SK-N-SH (cell line): ENCODE measurements at regions not wholly inside any gene's neighbourhood (a gene's known extent, or its start where the extent isn't known, plus 50 kb on each side); places are given as distances from the start of the nearest gene placed in this dataset.

Source experiments
- CTCF ChIA-PET: fragments of 300-600, 350-600 bp; formaldehyde crosslinking; extraction: SDS; loops from one replicate; lab custom pipeline; 2021; lab: Yijun Ruan, JAX
- POLR2A ChIA-PET: fragments of 350-600 bp; sonication (Branson Sonifier 250); formaldehyde crosslinking; extraction: SDS; loops from one replicate; lab custom pipeline; 2020; ENCODE audit warnings: antibody characterized with exemption, inconsistent platforms; lab: Yijun Ruan, JAX
- DNase-seq: peaks from one replicate; pipeline ENCODE4 v3.0.0; 2012
- H2AFZ ChIP-seq: fragments of 200-600 bp; sonication (generic); 2 replicates; pipeline ENCODE4 v1.8.1; 2016; ENCODE audit warnings: antibody characterized with exemption, mild to moderate bottlenecking, low read depth
- H3F3A ChIP-seq: fragments of 200-600 bp; sonication (generic); replicated peaks from 2 replicates; pipeline ENCODE3; 2016; ENCODE audit warnings: antibody characterized with exemption, mild to moderate bottlenecking; ENCODE audit not compliant: insufficient read depth
- H3K27ac ChIP-seq, 2 experiments: fragments of 200-500 bp in 1 of 2; fragments of 200-600 bp in 1 of 2; sonication (Bioruptor generic) in 1 of 2; sonication (generic), shearing (Covaris generic) in 1 of 2; 2 replicates each; pipeline versions ENCODE4 v1.5.1 to v1.6.1; 2014 to 2016; ENCODE audit warnings: low read depth in 2 of 2, inconsistent platforms in 1 of 2, low read length in 1 of 2, mild to moderate bottlenecking in 1 of 2, mixed read lengths in 1 of 2
- H3K27me3 ChIP-seq: fragments of 200-600 bp; sonication (generic), shearing (Covaris generic); 2 replicates; pipeline ENCODE4 v1.6.1; 2016; ENCODE audit warnings: mixed run types; ENCODE audit not compliant: insufficient read depth
- H3K36me3 ChIP-seq, 2 experiments: fragments of 200-500 bp in 1 of 2; fragments of 200-600 bp in 1 of 2; sonication (Bioruptor generic) in 1 of 2; sonication (generic) in 1 of 2; replicated peaks in 1 of 2; 2 replicates each; pipeline versions ENCODE3 to v1.5.1; 2014 to 2016; ENCODE audit warnings: low read length in 1 of 2, mild to moderate bottlenecking in 1 of 2; ENCODE audit not compliant: insufficient read depth in 2 of 2, control insufficient read depth in 1 of 2
- H3K4me1 ChIP-seq, 2 experiments: fragments of 200-500 bp in 1 of 2; fragments of 200-600 bp in 1 of 2; sonication (Bioruptor generic) in 1 of 2; sonication (generic), shearing (Covaris generic) in 1 of 2; 2 replicates each; pipeline versions ENCODE4 v1.5.1 to v1.6.1; 2014 to 2016; ENCODE audit warnings: low read depth in 1 of 2, low read length in 1 of 2, mixed run types in 1 of 2; ENCODE audit not compliant: insufficient read depth in 2 of 2, control insufficient read depth in 1 of 2
- H3K4me2 ChIP-seq: fragments of 200-600 bp; sonication (generic), shearing (Covaris generic); 2 replicates; pipeline ENCODE4 v1.6.1; 2017; ENCODE audit warnings: mixed run types
- H3K4me3 ChIP-seq, 2 experiments: fragments of 200-500 bp in 1 of 2; fragments of 200-600 bp in 1 of 2; sonication (Bioruptor generic) in 1 of 2; sonication (generic), shearing (Covaris generic) in 1 of 2; 2 replicates each; pipeline versions ENCODE4 v1.5.1 to v1.8.1; 2014 to 2016; ENCODE audit warnings: low read depth in 2 of 2, inconsistent platforms in 1 of 2, low read length in 1 of 2, mild to moderate bottlenecking in 1 of 2, mixed read lengths in 1 of 2, moderate library complexity in 1 of 2
- H3K79me2 ChIP-seq: fragments of 200-600 bp; sonication (generic); 2 replicates; pipeline ENCODE4 v1.8.1; 2017; ENCODE audit warnings: mild to moderate bottlenecking; ENCODE audit not compliant: insufficient read depth
- H3K9ac ChIP-seq: fragments of 200-600 bp; sonication (generic); 2 replicates; pipeline ENCODE4 v1.6.1; 2017; ENCODE audit warnings: mixed run types
- H3K9me2 ChIP-seq: fragments of 200-600 bp; sonication (generic); 2 replicates; pipeline ENCODE4 v1.6.1; 2017; ENCODE audit warnings: mixed run types
- H3K9me3 ChIP-seq: fragments of 200-600 bp; sonication (generic); 2 replicates; pipeline ENCODE4 v1.6.1; 2017; ENCODE audit warnings: mixed run types, mild to moderate bottlenecking, moderate library complexity
- H4K20me1 ChIP-seq: fragments of 200-600 bp; sonication (generic); 2 replicates; pipeline ENCODE4 v1.6.1; 2017; ENCODE audit warnings: mild to moderate bottlenecking, mixed run types; ENCODE audit not compliant: insufficient read depth
- EP300 ChIP-seq, 2 experiments: IDR thresholded peaks; 2 replicates each; pipeline versions ENCODE4 v1.4.0 to v1.6.1; 2012; ENCODE audit warnings: borderline replicate concordance in 1 of 2, low read depth in 1 of 2, low read length in 1 of 2
- FOSL2 ChIP-seq: IDR thresholded peaks from 2 replicates; pipeline ENCODE4 v1.4.0; 2012; ENCODE audit warnings: low read depth, mild to moderate bottlenecking, moderate library complexity, borderline replicate concordance
- FOXJ3 ChIP-seq: sonication (generic); formaldehyde crosslinking; IDR thresholded peaks from 2 replicates; pipeline ENCODE4 v1.5.1; 2020; ENCODE audit warnings: mild to moderate bottlenecking, missing genetic modification reagents
- GABPA ChIP-seq: IDR thresholded peaks from 2 replicates; pipeline ENCODE4 v1.4.0; 2012; ENCODE audit warnings: low read depth, mild to moderate bottlenecking
- GATA2 ChIP-seq: sonication (generic); formaldehyde crosslinking; IDR thresholded peaks from 2 replicates; pipeline ENCODE4 v1.5.0; 2020; ENCODE audit warnings: mild to moderate bottlenecking, missing genetic modification reagents
- IRF3 ChIP-seq: fragments of 150-350 bp; IDR thresholded peaks from 2 replicates; pipeline ENCODE4 v1.6.1; 2016; ENCODE audit warnings: mild to moderate bottlenecking, low read depth, low read length
- MEF2A ChIP-seq: IDR thresholded peaks from 2 replicates; pipeline ENCODE4 v1.4.0; 2012; ENCODE audit warnings: low read depth, borderline replicate concordance
- MXI1 ChIP-seq: IDR thresholded peaks from 2 replicates; pipeline ENCODE4 v1.6.1; 2012; ENCODE audit warnings: mild to moderate bottlenecking, low read depth, low read length, improper control_type of control experiment
- NFIC ChIP-seq: IDR thresholded peaks from 2 replicates; pipeline ENCODE4 v1.4.0; 2012; ENCODE audit warnings: borderline replicate concordance
- RAD21 ChIP-seq: IDR thresholded peaks from 2 replicates; pipeline ENCODE4 v1.6.1; 2012; ENCODE audit warnings: mild to moderate bottlenecking, low read length
- SMC3 ChIP-seq: IDR thresholded peaks from 2 replicates; pipeline ENCODE4 v1.6.1; 2012; ENCODE audit warnings: low read depth, low read length, improper control_type of control experiment
- USF2 ChIP-seq: fragments of 150-350 bp; IDR thresholded peaks from 2 replicates; pipeline ENCODE4 v1.6.1; 2017; ENCODE audit warnings: antibody characterized with exemption, low read length, low read depth, borderline replicate concordance
- WGBS: methylation state at CpG from one replicate; pipeline ENCODE4 v1.1.6; 2017; ENCODE audit warnings: low lambda C conversion rate; 5-methylcytosine and 5-hydroxymethylcytosine counted together
- TF ChIP-seq, protein P1 (sequence below): IDR thresholded peaks from 2 replicates; pipeline ENCODE4 v1.4.0; 2012; ENCODE audit warnings: low read depth, borderline replicate concordance
- TF ChIP-seq, protein P2 (sequence below): IDR thresholded peaks from 2 replicates; pipeline ENCODE4 v1.4.0; 2012; ENCODE audit warnings: low read depth, borderline replicate concordance
- TF ChIP-seq, protein P3 (sequence below): fragments of 200-600 bp; sonication (generic); IDR thresholded peaks from 2 replicates; pipeline ENCODE4 v1.6.1; 2017; ENCODE audit warnings: antibody characterized with exemption, mild to moderate bottlenecking, moderate library complexity

DNA sequence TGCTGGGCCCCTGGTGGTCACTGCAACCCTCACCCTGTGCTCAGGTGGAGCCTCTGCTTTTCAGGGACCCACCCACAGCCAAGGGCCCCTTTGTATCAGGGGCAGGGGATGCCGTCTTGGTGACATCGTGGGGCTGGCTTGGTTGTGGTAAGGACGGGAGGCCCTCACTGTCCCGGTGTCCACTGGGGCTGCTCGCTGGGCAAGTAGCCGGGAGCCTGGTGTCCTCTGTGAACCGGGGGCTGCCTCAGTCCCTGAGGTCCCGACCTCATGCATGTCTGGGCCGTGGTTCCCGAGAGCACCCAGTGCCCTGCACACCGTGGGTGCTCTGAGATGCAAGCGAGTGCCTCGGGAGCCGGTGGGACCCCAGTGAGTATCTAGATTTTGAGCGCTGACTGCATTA is 56.0 kb upstream of the TTC34 start:
- POLR2A ChIA-PET: no interaction called here
- no peaks in the 10 kb centered on the region for H3K36me3 ChIP-seq
- CTCF ChIA-PET: no interaction called here
- H3K27ac ChIP-seq: no peak overlapping the region
- no peak overlapping the region for H2AFZ ChIP-seq
- whole genome bisulfite sequencing: 29% methylated on average over 11 of the region's 15 CpGs
- H3K4me1 ChIP-seq: no peaks in the 10 kb centered on the region
- H3K9me3 ChIP-seq: no peaks in the 10 kb centered on the region
- no peaks in the 10 kb centered on the region for H3K79me2 ChIP-seq
- H3K9ac ChIP-seq: no peak overlapping the region
- H4K20me1 ChIP-seq: no peaks in the 10 kb centered on the region
- no peaks in the 10 kb centered on the region for H3K9me2 ChIP-seq
- TF ChIP-seq EP300 (IDR thresholded peaks at IDR 0.05; ENCODE audit: borderline replicate concordance in 1 of 2, low read depth in 1 of 2, low read length in 1 of 2): no peak
- TF ChIP-seq SMC3: no peak
- no peak for TF ChIP-seq FOXJ3 (CRISPR knock-in tag)
- TF ChIP-seq USF2: no peak
- no peak for TF ChIP-seq IRF3
- TF ChIP-seq RAD21: no peak
- TF ChIP-seq, protein P1, sequence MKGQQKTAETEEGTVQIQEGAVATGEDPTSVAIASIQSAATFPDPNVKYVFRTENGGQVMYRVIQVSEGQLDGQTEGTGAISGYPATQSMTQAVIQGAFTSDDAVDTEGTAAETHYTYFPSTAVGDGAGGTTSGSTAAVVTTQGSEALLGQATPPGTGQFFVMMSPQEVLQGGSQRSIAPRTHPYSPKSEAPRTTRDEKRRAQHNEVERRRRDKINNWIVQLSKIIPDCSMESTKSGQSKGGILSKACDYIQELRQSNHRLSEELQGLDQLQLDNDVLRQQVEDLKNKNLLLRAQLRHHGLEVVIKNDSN: no peak
- TF ChIP-seq GABPA: no peak
- no peak for TF ChIP-seq MEF2A
- TF ChIP-seq, protein P2, sequence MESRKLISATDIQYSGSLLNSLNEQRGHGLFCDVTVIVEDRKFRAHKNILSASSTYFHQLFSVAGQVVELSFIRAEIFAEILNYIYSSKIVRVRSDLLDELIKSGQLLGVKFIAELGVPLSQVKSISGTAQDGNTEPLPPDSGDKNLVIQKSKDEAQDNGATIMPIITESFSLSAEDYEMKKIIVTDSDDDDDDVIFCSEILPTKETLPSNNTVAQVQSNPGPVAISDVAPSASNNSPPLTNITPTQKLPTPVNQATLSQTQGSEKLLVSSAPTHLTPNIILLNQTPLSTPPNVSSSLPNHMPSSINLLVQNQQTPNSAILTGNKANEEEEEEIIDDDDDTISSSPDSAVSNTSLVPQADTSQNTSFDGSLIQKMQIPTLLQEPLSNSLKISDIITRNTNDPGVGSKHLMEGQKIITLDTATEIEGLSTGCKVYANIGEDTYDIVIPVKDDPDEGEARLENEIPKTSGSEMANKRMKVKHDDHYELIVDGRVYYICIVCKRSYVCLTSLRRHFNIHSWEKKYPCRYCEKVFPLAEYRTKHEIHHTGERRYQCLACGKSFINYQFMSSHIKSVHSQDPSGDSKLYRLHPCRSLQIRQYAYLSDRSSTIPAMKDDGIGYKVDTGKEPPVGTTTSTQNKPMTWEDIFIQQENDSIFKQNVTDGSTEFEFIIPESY: no peak
- no peak for TF ChIP-seq GATA2 (CRISPR knock-in tag)
- TF ChIP-seq, protein P3, sequence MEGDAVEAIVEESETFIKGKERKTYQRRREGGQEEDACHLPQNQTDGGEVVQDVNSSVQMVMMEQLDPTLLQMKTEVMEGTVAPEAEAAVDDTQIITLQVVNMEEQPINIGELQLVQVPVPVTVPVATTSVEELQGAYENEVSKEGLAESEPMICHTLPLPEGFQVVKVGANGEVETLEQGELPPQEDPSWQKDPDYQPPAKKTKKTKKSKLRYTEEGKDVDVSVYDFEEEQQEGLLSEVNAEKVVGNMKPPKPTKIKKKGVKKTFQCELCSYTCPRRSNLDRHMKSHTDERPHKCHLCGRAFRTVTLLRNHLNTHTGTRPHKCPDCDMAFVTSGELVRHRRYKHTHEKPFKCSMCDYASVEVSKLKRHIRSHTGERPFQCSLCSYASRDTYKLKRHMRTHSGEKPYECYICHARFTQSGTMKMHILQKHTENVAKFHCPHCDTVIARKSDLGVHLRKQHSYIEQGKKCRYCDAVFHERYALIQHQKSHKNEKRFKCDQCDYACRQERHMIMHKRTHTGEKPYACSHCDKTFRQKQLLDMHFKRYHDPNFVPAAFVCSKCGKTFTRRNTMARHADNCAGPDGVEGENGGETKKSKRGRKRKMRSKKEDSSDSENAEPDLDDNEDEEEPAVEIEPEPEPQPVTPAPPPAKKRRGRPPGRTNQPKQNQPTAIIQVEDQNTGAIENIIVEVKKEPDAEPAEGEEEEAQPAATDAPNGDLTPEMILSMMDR: no peak
- TF ChIP-seq MXI1: no peak
- no peak for TF ChIP-seq NFIC
- TF ChIP-seq FOSL2: no peak
- TF ChIP-seq, all 33 proteins: peak for 0
- Histone ChIP-seq H3F3A (no peaks in the 10 kb centered on the region), H3K4me2 (no peak overlapping the region), H3K27me3 (no peaks in the 10 kb centered on the region), H3K4me3 (no peak overlapping the region)
- DNase-seq: no peak
